HG03097 (cell line): ENCODE measurements at regions not wholly inside any gene's neighbourhood (a gene's known extent, or its start where the extent isn't known, plus 50 kb on each side); places are given as distances from the start of the nearest gene placed in this dataset.
"Not testable (repeated sequence)": the region's sequence is repeated elsewhere in the genome, so short reads cannot be mapped to it uniquely, and the experiment has no call there.

Experiments
- ATAC-seq: cut with Tn5 transposase; IDR thresholded peaks from one replicate; pipeline ENCODE4 v1.9.1; 2021; ENCODE audit not compliant: unreplicated experiment, low FRiP score

DNA sequence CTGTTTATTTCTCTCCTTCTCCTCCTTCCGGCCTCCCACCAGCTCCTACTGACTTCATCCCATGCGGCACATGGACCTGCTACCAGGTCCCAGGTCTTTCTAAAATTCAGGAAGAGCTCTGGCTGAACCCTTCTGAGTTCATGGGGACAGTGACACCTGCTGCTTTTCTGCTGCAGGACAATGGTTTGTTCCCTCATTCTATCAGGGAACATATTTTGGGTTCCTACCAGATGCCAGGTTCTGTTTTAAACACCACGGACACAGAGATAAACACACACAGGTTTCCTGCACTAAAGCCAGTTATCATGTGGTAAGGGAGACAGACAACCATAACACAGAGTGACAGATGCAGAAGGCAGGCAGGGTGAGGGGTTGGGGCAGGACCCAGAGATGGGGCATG lies 114.0 kb upstream of the RAB4A start:
- ATAC-seq = no peak

DNA sequence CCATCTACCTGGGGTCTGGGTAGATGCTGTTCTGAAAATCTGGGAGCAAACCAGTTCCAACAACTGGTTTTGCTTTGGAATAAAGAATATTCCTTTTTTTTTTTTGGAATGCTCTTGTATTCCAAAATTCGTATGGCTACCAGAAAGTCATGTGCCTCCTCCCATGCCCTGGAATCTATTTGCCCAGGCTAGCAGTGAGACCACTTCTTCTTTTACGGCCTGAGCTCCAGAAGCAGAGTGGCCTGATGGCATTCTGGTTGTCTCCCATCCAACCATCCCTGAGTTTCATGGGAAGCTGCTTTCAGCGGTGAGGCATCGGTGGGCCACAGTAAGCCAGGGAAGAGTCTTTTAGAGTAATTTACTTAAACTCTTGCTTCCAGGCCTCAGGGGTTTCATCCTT lies 113.4 kb upstream of the RAB4A start:
- no peak for ATAC-seq

DNA sequence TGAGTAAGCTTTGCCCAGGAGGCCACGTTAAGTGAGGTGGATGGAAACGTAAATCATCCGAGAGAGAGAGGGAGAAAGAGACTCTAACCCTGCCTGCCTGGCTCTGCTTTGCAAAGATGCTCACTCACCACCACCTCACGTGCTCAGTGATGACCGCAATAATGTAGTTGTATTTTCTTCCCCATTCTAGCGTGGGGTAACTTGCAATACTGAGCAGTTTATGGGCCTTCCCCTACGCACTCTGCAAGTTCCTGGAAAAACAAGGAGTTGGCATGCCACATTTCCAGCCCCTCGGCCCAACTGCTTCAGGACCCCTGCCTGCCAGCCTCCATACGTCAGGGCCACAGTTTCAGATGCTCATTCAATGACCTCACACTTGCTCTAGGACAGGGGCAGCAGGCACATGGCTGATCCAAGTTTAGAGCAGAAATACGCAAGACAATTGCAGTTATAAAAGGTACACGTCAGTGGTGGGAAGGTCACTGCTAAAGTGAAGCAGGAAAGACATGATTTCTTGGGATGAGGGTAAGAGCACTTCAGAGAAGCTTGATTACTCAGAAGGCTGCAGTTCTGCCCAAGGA lies 112.5 kb upstream of the RAB4A start:
- ATAC-seq = no peak

DNA sequence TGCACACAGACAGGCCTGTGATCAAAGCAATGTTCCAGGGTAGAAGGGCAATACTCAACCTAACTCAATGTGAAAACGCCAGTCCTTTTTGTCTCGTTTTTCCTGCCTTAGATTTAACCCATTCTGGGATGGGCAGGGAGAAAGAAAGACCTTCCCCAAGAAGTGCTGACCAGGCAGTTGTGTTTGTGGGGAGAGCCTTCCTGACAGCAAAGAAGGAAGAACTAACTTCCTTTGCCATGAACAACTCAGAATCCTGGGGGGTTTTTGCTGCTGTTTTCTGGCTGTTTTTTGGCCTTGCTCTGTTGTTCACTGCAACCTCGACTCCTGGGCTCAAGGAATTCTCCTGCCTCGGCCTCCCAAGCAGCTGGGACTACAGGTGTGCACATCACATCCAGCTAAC lies 112.0 kb upstream of the RAB4A start:
- ATAC-seq = no peak

DNA sequence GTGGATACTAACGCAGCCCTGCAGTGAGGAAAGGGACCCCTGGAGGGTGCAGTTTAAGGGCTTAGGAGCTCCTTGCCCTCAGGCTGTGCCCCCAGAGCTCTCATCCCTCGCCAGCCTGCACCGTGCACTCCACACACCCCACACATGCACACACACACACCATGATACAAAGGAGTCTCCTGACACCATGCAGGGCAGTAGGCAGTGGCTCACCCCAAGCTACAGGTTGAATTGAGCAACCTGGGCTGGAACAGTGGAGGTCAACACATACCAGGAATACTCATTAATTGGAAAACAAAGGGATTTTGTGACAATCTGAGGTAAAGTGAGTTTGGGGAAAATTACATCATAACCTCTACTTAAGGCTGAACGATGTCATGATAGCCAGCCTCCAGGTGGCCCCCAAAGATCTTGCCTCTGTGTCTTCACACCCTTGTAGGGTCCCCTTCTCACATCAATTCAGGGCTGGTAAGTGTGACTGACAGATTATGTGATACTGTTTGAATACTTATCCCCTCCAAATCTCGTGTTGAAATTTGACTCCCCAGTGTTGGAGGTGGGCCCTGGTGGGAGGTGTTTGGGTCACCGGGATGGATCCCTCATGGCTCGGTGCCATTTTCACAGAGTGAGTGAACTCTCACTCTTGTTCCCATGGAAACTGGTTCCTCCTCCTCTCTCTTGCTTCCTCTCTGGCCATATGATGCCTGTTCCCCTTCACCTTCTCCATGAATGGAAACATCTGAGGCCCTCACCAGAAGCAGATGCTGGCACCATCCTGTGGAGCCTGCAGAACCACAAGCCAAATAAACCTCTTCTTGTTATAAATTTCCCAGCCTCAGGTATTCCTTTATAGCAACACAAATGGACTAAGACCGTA lies 111.0 kb upstream of the RAB4A start:
- no peak for ATAC-seq

DNA sequence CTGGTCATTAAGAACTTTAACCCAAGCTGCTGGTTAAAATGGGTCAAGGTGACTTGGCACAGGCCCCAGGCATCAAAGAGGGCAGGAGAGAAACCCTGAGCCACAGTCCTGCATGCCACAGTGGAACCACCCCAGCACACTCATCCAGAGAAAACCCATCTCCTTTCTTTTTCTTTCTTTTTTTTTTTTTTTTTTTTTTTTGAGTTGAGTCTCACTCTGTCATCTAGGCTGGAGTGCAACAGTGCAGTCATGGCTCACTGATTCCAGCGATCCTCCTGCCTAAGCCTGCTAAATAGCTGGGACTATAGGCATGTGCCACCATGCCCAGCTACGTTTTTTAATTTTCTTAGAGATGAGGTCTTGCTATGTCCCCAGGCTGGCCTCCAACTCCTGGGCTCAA lies 109.2 kb upstream of the RAB4A start:
- no peak for ATAC-seq

DNA sequence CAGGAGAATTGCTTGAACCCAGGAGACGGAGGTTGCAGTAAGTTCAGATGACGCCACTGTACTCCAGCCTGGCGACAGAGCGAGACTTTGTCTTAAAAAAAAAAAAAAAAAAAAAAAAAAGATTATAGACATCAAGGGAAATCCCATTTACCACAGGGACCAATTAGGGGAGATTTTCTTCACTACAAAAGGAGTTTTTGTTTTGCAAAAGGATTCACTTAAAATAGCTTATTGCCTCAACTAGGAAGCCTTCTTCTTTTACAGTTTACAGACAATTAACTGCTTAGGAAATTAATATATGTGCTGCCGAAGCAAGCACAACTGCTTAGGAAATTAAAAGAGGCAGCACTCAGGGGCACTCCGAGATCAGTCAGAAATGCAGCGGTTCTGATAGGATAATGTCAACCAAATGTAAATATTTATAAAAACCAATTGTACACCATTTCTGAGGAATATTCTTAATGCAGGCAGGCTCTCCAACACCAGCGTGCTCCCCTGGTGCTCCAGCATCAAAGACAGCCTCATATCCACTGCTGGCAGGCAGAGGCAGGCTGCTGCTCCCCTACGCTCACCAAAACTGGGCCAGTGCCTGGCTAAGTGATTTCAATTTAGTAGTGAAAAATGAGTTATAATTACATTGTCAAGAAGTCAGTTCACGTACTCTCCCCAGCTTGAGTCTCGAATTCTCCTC lies 107.9 kb upstream of the RAB4A start:
- ATAC-seq = no peak

DNA sequence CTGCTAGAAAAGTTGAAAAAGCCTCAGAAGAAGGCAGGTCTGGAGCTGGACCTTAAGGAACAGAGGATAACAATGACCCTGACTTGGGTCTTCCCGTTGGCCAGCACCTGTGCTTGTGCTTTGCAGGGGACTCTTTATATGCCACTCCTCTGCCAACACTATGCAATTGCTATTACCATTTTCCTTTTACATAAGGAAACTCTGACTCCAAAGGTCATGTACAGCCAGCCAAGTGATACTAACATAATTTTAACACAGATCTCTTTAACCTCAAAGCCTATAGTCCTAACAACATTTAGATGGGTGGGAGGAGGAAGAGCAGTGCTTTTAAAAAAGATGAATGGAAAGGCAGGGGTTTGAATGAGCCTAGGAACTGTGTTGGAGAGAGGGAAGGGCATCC lies 106.6 kb upstream of the RAB4A start:
- no peak for ATAC-seq

DNA sequence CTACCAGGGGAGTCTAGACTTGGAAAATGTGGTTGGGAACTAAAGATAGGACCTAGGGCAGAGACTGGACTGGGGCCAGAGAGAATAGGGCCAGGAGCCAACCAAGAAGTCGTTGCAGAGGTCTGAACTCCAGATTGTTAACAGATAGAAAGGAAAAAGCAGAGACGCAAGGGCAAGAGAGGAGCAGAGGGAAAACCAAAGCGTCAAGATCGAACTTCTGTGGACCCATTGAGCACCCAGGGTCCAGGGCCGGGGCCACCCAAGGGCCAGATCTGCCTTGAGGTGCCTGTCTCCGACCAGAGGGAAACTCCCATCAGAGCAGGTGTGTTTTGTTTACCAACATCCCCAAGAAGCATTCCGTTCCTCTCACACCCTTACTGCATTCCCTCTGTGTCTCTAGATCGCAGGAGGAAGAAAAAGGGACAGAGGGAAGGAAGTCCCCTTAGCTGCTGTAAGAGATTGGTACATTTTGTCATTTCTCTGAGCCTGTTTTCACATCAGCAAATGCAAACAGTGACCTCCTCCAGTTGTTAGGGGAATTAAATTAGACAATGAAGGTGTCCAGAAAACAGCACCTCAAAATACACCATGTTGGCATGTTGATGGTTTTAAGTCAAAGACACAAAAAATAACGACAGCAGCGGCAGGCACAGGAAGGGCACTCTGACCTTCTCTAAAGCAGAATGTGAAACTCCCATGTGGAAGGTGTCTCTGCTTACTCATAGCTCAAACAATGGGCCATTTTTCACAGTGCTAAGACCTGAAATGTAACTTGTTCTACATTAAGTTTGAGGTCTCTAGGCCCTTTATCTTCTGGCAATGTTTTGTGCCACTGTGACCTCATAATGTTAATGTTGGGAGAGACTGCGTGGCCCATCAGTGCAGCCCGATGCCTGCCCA lies 105.8 kb upstream of the RAB4A start:
- ATAC-seq = no peak

DNA sequence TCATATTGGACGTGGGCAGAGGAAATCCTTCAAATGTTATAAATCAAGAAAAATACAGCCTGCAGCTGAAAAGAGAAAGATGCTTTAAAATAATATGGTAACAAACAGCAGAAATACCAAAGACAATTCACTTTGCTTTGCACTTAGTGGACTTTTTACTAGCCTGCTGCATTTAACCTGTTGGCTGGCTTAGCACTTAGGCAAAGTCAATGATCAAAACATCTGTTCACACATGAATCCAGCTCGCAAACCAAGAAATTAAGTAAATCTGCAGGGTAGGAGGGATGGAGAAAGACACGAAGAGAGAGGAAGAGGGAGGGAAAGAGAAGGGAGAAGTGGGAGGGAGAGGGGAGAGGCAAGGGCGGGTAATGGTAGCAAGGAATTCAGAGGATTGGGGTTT lies 103.6 kb upstream of the RAB4A start:
- no peak for ATAC-seq

DNA sequence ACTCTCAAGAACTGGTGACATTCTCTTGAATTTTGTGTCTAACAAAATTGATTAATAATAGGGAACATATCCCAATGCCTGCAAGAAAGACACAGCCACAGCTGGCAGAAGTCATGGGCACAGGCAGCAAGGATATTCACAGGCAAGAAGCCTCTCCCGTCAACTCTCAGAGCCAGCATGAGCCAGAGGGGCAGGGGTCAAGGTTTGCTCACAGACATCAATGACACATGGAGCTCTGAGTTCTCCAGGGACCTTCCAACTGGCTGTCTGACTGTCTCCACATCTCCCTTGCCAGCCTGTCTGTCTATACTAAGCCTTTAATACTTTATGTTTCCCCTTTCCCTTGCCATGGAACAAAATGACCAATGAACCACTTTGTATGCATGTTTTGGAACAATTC lies 101.5 kb upstream of the RAB4A start:
- no peak for ATAC-seq

DNA sequence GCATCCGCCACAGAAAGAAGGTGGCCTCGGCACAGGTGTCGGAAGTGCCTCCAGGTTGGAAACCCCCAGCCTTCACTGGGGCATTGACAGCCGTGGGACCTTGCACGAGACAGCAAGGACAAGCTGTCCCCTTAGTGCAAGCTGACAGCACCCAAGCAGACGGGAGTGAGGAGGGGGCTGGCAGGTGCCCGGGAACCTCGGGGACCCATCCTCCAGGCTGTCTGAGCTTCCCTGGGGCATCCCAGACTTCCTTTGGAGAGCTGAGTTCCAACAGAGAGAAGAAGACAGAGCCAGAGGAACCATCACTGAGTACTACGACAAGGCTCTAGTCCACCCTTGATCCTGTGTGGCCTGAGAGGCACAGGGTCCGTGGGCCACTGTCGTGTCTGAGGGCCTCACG lies 100.6 kb upstream of the RAB4A start:
- no peak for ATAC-seq

DNA sequence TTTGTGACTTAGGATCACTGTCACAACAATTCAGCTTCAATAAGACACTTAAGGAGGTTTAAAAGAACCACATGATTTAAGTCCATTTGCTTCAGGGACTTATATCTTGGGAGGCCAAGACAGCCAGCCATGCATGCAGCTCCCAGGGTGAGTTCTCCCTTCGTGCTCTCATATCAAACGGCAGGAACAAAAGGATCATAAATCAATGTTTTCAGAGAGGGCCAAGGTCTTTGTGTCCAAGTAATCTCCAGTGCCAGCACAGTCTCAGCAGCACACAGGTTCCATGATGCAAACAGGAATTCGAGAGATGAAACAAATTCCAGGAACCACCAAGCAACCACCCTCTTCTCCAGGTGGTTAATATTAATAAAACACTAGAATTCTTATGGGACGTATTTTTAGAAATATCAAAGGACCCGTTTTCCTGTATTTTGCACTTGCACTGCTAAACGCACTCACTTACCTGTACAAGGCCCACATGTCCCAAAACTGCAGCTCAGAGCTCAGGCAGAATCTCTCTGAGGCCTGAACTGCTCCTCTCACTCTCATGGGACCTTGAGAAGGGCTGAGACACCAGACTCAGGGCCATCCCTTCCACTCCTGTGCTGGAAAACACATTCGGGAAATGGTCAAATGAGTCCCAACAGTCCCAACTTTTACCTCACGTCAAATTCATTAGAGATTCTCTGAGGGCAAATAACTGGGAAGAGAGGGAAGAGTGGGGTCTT lies 100.0 kb upstream of the RAB4A start:
- no peak for ATAC-seq

DNA sequence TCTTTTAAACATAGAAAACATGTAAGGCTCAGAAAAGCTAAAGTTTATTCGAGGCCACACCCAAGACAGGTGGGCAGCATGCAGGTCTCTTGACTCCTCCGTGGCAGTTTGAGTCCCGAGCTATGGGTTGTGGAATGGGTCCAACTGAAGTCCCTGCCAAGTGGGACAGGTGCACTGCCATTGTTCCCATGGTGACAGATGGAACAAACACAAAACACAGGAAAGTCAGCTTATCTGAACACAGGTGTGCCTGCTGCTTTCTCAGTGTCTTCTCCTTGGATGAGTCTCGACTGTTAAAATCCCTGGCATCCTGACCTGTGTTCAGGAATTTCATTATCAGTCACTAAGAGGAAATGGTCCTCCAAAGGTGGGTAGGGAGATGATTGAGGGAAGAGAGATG lies 99.0 kb upstream of the RAB4A start:
- no peak for ATAC-seq

DNA sequence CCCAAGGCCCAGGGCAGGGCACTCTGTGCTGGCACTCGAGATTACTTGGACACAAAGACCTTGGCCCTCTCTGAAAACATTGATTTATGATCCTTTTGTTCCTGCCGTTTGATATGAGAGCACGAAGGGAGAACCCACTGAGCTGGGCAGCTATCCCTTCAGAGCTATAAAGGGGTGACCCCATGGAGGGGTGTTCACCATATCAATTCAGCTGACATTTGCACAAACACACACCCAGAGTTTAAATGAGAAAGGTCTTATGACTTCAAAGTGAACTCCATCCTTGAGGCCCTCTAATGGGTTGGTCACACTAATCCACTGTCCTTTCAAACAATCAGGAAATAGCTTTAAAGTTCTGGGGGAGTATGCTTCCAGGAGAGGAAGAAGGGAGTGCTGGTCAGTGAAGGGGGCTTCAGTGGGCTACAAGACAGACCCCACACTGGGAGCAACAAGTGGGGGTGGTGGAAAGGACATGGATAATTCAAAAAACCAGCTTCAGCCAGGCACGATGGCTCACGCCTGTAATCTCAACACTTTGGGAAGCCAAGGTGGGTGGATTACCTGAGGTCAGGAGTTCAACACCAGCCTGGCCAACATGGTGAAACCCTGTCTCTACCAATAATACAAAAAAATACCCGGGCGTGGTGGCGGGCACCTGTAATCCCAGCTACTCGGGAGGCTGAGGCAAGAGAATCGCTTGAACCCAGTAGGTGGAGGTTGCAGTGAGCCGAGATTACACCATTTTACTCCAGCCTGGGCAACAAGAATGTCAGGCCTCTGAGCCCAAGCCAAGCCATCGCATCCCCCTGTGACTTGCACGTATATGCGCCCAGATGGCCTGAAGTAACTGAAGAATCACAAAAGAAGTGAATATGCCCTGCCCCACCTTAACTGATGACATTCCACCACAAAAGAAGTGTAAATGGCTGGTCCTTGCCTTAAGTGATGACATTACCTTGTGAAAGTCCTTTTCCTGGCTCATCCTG lies 97.1 kb upstream of the RAB4A start:
- ATAC-seq = not testable (repeated sequence)

DNA sequence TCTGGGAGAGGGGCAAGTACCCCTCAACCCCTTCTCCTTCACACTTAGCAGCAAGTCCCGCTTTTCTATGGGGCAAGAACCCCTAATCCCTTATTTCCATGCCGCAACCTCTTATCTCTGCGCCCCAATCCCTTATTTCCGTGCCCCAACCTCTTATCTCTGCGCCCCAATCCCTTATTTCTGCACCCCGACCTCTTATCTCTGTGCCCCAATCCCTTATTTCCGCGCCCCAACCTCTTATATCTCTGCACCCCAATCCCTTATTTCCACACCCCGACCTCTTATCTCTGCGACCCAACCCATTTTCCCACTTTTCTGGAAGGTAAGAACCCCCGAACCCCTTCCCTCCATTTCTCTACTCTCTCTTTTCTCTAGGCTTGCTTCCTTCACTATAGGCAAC lies 95.6 kb upstream of the RAB4A start:
- ATAC-seq = not testable (repeated sequence)

DNA sequence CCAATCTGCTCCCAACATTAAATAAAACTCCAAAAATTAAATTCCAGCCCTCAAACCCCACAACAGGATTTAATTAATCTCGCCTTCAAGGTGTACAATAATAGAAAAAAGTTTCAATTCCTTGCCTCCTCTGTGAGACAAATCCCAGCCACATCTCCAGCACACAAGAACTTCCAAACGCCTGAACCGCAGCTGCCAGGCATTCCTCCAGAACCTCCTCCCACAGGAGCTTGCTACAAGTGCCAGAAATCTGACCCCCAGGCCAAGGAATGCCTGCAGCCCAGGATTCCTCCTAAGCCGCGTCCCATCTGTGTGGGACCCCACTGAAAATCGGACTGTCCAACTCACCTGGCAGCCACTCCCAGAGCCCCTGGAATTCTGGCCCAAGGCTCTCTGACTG lies 94.5 kb upstream of the RAB4A start:
- not testable (repeated sequence) for ATAC-seq

DNA sequence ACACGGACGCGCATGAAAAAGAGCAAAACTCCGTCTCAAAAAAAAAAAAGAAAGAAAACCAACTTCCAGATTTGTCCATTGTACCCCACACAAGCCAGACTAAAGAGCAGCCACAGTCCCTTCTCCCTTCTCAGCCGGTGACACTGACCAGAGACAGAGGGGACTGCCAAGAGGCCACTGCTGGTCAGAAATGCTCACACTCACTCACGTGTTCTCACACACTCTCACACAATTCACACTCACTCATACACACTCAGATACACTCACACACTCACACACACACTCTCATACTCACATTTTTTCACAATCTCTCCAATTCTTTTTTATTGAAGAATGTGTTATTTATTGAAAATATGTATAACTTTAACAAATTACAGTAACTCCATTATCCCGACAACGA lies 90.8 kb upstream of the RAB4A start:
- no peak for ATAC-seq

DNA sequence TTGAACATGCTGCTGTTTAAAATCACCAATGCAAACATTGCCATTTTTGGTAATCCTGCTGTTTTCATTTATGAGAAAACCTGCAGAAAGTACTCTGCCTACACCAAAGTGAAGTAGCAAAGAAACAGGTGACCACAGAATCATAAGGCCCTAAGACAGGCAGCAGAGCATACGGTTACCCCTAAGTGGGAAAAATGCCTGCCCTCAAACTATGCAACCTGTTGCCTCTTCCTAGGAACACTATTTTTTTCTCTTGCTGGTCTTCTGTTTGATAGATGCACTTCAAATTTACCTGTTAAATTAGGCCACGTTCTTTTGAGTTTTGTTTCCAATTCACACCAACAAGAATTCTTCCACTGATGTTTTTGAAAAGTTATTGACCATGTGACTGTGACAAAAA lies 89.5 kb upstream of the RAB4A start:
- ATAC-seq = no peak
